ENCODE measurements at regions not wholly inside any gene's neighbourhood (a gene's known extent, or its start where the extent isn't known, plus 50 kb on each side); places are given as distances from the start of the nearest gene placed in this dataset.

- no peak for TF ChIP-seq FOXP2 (optimal IDR thresholded peaks at IDR 0.05; ENCODE audit: control extremely low read depth, extremely low read length, insufficient read depth)
- DNase-seq (ENCODE audit: low read depth, low spot score) = no peak
- no peak overlapping the region for H3K27ac ChIP-seq
- H3K36me3 ChIP-seq (ENCODE audit: insufficient read depth, low read length) = no peaks in the 10 kb centered on the region
- H3K9ac ChIP-seq (ENCODE audit: insufficient read length) = no peak overlapping the region
- no peak overlapping the region for H3K4me3 ChIP-seq
- no peaks in the 10 kb centered on the region for H3K9me3 ChIP-seq (ENCODE audit: low read depth, low read length)
Observed at GRCh38 chr10:107706096-107706725, 541.7 kb upstream of the SORCS1 start.

- no peaks in the 10 kb centered on the region for H3K36me3 ChIP-seq (ENCODE audit: insufficient read depth, low read length)
Observed at GRCh38 chr10:107701943-107702342, 537.4 kb upstream of the SORCS1 start.

GRCh38 chr10:107692072-107692471 lies 527.6 kb upstream of the SORCS1 start:
- no peaks in the 10 kb centered on the region for H3K9me3 ChIP-seq (ENCODE audit: low read depth, low read length)

More at GRCh38 chr10:107701943-107702342, 537.4 kb upstream of the SORCS1 start:
- Histone ChIP-seq H3K4me3 (no peak overlapping the region), H3K9me3 (ENCODE audit: low read depth, low read length) (no peaks in the 10 kb centered on the region), H3K27ac (no peak overlapping the region), H3K9ac (ENCODE audit: insufficient read length) (no peak overlapping the region)
- no peak for DNase-seq (ENCODE audit: low read depth, low spot score)
- TF ChIP-seq EZH2 (IDR thresholded peaks at IDR 0.05) = no peak
- no peak for TF ChIP-seq POLR2AphosphoS5 (IDR thresholded peaks at IDR 0.05; ENCODE audit: borderline replicate concordance, low read depth, low read length)
- TF ChIP-seq FOXP2 (optimal IDR thresholded peaks at IDR 0.05; ENCODE audit: control extremely low read depth, extremely low read length, insufficient read depth) = no peak

DNA sequence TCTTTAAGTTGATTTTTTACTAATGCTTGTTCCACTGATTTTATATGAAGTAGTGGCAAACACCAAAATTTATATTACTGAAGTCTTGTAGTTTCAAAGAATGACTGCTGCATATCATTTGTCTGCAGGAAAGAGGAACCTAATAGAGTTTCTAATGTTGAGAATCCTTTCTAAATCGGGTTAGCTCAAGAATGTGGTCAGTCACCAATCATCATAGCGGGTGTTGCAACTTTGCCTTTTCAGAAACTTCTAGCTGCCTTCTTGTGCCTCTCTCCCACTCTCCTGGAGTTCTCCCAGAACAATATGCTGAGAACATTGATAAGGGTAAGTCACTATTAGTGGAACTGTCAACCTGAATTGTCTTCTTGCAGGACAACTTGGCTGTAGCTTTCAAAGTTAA lies 524.8 kb upstream of the SORCS1 start:
- TF ChIP-seq POLR2AphosphoS5 (IDR thresholded peaks at IDR 0.05; ENCODE audit: borderline replicate concordance, low read depth, low read length) (no peak), FOXP2 (optimal IDR thresholded peaks at IDR 0.05; ENCODE audit: control extremely low read depth, extremely low read length, insufficient read depth) (no peak), EZH2 (IDR thresholded peaks at IDR 0.05) (no peak)
- Histone ChIP-seq H3K9me3 (ENCODE audit: low read depth, low read length) (no peaks in the 10 kb centered on the region), H3K4me3 (no peak overlapping the region), H3K36me3 (ENCODE audit: insufficient read depth, low read length) (no peaks in the 10 kb centered on the region), H3K27ac (no peak overlapping the region), H3K9ac (ENCODE audit: insufficient read length) (no peak overlapping the region)
- no peak for DNase-seq (ENCODE audit: low read depth, low spot score)

More at GRCh38 chr10:107692072-107692471, 527.6 kb upstream of the SORCS1 start:
- H3K36me3 ChIP-seq (ENCODE audit: insufficient read depth, low read length) = no peaks in the 10 kb centered on the region
- no peak for TF ChIP-seq FOXP2 (optimal IDR thresholded peaks at IDR 0.05; ENCODE audit: control extremely low read depth, extremely low read length, insufficient read depth)
- H3K4me3 ChIP-seq = no peak overlapping the region
- no peak overlapping the region for H3K9ac ChIP-seq (ENCODE audit: insufficient read length)
- no peak for DNase-seq (ENCODE audit: low read depth, low spot score)
- no peak overlapping the region for H3K27ac ChIP-seq

DNA sequence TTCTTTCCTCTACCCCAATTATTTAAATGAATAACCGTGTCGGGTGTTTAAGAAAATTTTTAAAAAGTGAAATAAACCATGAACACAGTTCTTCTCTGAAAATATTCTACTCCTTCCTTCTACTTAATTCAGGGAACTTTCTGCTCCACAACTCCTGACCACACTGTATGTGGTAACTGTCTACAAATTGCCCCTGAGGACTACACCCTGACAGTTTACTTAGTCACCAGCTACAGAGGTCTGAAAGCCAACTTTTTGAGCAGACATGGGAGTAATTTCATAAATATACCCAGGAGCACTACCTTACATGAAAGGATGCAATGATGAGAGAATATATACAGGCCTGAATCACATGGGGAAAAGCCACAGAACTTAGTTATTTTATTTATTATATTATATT lies 523.2 kb upstream of the SORCS1 start:
- no peaks in the 10 kb centered on the region for H3K9me3 ChIP-seq (ENCODE audit: low read depth, low read length)
- no peaks in the 10 kb centered on the region for H3K36me3 ChIP-seq (ENCODE audit: insufficient read depth, low read length)
- DNase-seq (ENCODE audit: low read depth, low spot score) = no peak
- H3K4me3 ChIP-seq = no peak overlapping the region
- TF ChIP-seq EZH2 (IDR thresholded peaks at IDR 0.05) = no peak
- no peak for TF ChIP-seq POLR2AphosphoS5 (IDR thresholded peaks at IDR 0.05; ENCODE audit: borderline replicate concordance, low read depth, low read length)
- no peak for TF ChIP-seq FOXP2 (optimal IDR thresholded peaks at IDR 0.05; ENCODE audit: control extremely low read depth, extremely low read length, insufficient read depth)
- H3K9ac ChIP-seq (ENCODE audit: insufficient read length) = no peak overlapping the region
- no peak overlapping the region for H3K27ac ChIP-seq

DNA sequence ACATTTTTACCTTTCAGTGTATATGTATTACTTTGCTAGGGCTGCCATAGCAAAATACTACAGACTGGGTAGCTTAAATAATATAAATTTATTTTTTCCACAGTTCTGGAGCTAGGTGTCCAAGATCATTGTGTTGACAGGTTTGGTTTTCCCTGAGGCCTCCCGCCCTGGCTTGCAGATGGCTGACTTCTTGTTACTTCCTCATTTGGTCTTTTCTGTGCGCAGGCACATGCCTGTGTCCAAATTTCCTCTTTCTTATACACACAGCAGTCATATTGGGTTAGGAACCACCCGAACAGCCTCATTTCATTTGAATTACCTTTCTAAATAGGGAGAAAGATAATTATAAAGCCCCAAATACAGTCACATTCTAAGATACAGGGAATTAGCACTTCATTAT lies 521.6 kb upstream of the SORCS1 start:
- H3K9ac ChIP-seq (ENCODE audit: insufficient read length) = no peak overlapping the region
- DNase-seq (ENCODE audit: low read depth, low spot score) = no peak

DNA sequence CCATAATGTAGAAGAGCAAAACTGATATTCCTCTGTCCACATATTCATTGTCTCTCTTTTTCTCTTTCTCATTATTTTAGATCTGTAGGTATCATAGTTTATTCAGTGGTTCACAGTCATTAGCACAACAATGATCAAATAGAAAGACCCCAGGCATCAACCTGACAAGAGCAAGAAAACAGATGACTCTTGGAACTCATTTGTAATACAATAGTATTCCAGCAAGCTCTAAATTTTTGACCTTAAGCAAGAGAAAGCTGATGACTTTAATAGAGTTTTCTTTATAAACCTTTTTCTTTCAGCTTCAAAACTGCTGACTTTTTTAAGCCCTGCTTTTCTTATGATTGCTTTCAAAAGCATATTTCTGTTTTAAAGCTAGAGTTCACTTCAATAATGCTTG lies 507.5 kb upstream of the SORCS1 start:
- no peak for DNase-seq (ENCODE audit: low read depth, low spot score)
- no peak overlapping the region for H3K27ac ChIP-seq

More for the DNA sequence above, 521.6 kb upstream of the SORCS1 start:
- no peak overlapping the region for H3K27ac ChIP-seq
- H3K36me3 ChIP-seq (ENCODE audit: insufficient read depth, low read length) = no peaks in the 10 kb centered on the region
- TF ChIP-seq EZH2 (IDR thresholded peaks at IDR 0.05) (no peak), POLR2AphosphoS5 (IDR thresholded peaks at IDR 0.05; ENCODE audit: borderline replicate concordance, low read depth, low read length) (no peak)
- H3K4me3 ChIP-seq = no peak overlapping the region
- no peaks in the 10 kb centered on the region for H3K9me3 ChIP-seq (ENCODE audit: low read depth, low read length)

GRCh38 chr10:107666214-107666613 lies 501.7 kb upstream of the SORCS1 start:
- Histone ChIP-seq H3K27ac (no peak overlapping the region), H3K36me3 (ENCODE audit: insufficient read depth, low read length) (no peaks in the 10 kb centered on the region), H3K4me3 (no peak overlapping the region), H3K9ac (ENCODE audit: insufficient read length) (no peak overlapping the region), H3K9me3 (ENCODE audit: low read depth, low read length) (no peaks in the 10 kb centered on the region)
- TF ChIP-seq POLR2AphosphoS5 (IDR thresholded peaks at IDR 0.05; ENCODE audit: borderline replicate concordance, low read depth, low read length) (no peak), EZH2 (IDR thresholded peaks at IDR 0.05) (no peak), FOXP2 (optimal IDR thresholded peaks at IDR 0.05; ENCODE audit: control extremely low read depth, extremely low read length, insufficient read depth) (no peak)
- no peak for DNase-seq (ENCODE audit: low read depth, low spot score)

More for the DNA sequence above, 507.5 kb upstream of the SORCS1 start:
- H3K36me3 ChIP-seq (ENCODE audit: insufficient read depth, low read length) = no peaks in the 10 kb centered on the region
- H3K9ac ChIP-seq (ENCODE audit: insufficient read length) = no peak overlapping the region
- no peaks in the 10 kb centered on the region for H3K9me3 ChIP-seq (ENCODE audit: low read depth, low read length)
- no peak for TF ChIP-seq FOXP2 (optimal IDR thresholded peaks at IDR 0.05; ENCODE audit: control extremely low read depth, extremely low read length, insufficient read depth)
- no peak for TF ChIP-seq EZH2 (IDR thresholded peaks at IDR 0.05)
- TF ChIP-seq POLR2AphosphoS5 (IDR thresholded peaks at IDR 0.05; ENCODE audit: borderline replicate concordance, low read depth, low read length) = no peak
- no peak overlapping the region for H3K4me3 ChIP-seq

GRCh38 chr10:107665459-107665858 lies 501.0 kb upstream of the SORCS1 start:
- H3K4me3 ChIP-seq = no peak overlapping the region
- H3K36me3 ChIP-seq (ENCODE audit: insufficient read depth, low read length) = no peaks in the 10 kb centered on the region
- no peak for DNase-seq (ENCODE audit: low read depth, low spot score)
- no peak for TF ChIP-seq FOXP2 (optimal IDR thresholded peaks at IDR 0.05; ENCODE audit: control extremely low read depth, extremely low read length, insufficient read depth)
- TF ChIP-seq POLR2AphosphoS5 (IDR thresholded peaks at IDR 0.05; ENCODE audit: borderline replicate concordance, low read depth, low read length) = no peak
- no peak for TF ChIP-seq EZH2 (IDR thresholded peaks at IDR 0.05)
- no peaks in the 10 kb centered on the region for H3K9me3 ChIP-seq (ENCODE audit: low read depth, low read length)
- no peak overlapping the region for H3K27ac ChIP-seq
- no peak overlapping the region for H3K9ac ChIP-seq (ENCODE audit: insufficient read length)

All from SK-N-MC (cell line).